ENCODE measurements at regions not wholly inside any gene's neighbourhood (a gene's known extent, or its start where the extent isn't known, plus 50 kb on each side); places are given as distances from the start of the nearest gene placed in this dataset.

- TF ChIP-seq EZH2 (IDR thresholded peaks at IDR 0.05; ENCODE audit: insufficient read depth, low read length) (no peak), CTCF (IDR thresholded peaks at IDR 0.05; ENCODE audit: insufficient read depth, low read depth, low read length) (no peak)
Observed at GRCh38 chr15:44883199-44883877, 73.1 kb upstream of the TERB2 start.
